ENCODE measurements at regions not wholly inside any gene's neighbourhood (a gene's known extent, or its start where the extent isn't known, plus 50 kb on each side); places are given as distances from the start of the nearest gene placed in this dataset.

DNA sequence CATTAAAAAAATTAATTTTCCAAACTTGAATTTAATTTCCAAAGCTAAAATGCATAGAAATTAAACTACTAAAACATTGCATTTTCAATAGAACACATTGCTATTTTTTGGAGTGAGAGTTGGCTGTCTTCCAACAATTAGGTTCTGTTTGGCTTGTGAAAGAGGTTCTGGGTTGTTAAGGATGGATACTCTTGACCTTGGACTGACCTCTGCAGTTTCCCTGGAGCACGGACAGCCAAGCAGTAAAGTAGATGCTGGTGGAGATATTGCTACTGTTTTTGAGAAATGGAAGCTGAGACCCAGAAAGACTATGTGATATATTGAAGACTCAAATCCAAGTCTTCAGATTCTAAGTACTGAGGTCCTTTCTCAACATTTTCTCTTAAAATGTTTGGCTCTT, 95.9 kb upstream of the CHD6 start:
- TF ChIP-seq, protein P1, sequence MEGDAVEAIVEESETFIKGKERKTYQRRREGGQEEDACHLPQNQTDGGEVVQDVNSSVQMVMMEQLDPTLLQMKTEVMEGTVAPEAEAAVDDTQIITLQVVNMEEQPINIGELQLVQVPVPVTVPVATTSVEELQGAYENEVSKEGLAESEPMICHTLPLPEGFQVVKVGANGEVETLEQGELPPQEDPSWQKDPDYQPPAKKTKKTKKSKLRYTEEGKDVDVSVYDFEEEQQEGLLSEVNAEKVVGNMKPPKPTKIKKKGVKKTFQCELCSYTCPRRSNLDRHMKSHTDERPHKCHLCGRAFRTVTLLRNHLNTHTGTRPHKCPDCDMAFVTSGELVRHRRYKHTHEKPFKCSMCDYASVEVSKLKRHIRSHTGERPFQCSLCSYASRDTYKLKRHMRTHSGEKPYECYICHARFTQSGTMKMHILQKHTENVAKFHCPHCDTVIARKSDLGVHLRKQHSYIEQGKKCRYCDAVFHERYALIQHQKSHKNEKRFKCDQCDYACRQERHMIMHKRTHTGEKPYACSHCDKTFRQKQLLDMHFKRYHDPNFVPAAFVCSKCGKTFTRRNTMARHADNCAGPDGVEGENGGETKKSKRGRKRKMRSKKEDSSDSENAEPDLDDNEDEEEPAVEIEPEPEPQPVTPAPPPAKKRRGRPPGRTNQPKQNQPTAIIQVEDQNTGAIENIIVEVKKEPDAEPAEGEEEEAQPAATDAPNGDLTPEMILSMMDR (IDR thresholded peaks at IDR 0.05): no peak
- TF ChIP-seq POLR2A (IDR thresholded peaks at IDR 0.05): no peak

Data from Peyer's patch (tissue), 4 donors.